ENCODE measurements at regions not wholly inside any gene's neighbourhood (a gene's known extent, or its start where the extent isn't known, plus 50 kb on each side); places are given as distances from the start of the nearest gene placed in this dataset.
"Not testable (repeated sequence)": the region's sequence is repeated elsewhere in the genome, so short reads cannot be mapped to it uniquely, and the experiment has no call there.

GRCh38 chr1:114262337-114262736 lies 108.7 kb upstream of the SYT6 start:
- DNase-seq (ENCODE audit: low read depth) = no peak

GRCh38 chr1:114260805-114261484 lies 107.3 kb upstream of the SYT6 start:
- DNase-seq (ENCODE audit: low read depth) = no peak

- no peak for DNase-seq (ENCODE audit: low read depth)
Observed at GRCh38 chr1:114259511-114260160, 106.0 kb upstream of the SYT6 start.

GRCh38 chr1:114258633-114259032 lies 105.0 kb upstream of the SYT6 start:
- DNase-seq (ENCODE audit: low read depth) = no peak

DNA sequence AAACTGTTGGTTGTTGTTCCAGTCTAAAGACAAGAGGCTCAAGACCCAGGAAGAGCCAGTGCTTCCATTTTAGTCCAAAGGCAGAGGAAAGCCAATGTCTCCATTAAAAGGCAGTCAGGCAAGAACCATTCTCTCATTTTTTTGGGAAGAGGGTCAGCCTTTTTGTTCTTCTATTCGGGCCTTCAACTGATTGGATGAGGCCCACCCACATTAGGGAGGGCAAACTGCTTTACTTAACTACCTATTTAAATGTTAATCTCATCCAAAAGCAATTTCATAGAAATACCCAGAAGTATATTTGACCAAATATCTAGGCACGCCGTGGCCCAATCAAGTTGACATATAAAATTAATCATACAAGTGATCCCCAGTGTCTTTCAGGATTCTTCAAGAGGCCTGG lies 104.4 kb upstream of the SYT6 start:
- no peak for DNase-seq (ENCODE audit: low read depth)

DNA sequence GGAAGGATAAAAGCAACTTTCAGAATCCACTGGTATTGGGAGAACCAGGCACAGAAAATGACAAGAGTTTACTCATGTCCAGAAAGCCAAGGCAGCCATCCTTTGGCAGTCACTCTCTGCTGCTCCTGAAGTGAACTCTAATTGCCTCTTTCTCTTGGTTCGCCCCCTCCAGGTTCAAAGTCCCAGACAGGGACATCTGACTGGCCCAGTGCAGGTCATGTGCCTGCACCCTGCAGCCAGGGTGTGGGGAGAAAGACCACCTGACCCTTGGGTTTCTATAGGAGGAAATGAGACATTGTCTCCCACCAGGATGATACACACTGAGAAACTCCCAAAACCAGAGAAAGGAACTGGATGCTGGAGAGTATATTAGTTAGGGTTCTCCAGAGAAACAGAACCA lies 103.9 kb upstream of the SYT6 start:
- DNase-seq (ENCODE audit: low read depth) = no peak

GRCh38 chr1:114253900-114254299 lies 100.2 kb upstream of the SYT6 start:
- DNase-seq (ENCODE audit: low read depth) = no peak

DNA sequence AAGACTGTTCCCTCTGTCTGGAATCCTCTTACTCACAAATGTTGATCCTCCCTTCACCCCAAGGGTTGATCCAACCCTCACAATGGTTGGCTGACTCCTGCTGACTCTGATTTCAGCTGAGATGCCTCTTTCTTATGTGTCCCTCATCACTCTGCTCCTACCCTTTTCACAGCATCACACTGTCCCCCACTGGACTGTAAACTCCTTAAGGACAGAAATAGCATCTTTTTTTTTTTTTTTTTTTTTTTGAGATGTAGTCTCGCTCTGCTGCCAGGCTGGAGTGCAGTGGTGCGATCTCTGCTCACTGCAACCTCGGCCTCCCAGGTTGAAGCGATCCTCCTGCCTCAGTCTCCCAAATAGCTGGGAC lies 97.9 kb upstream of the SYT6 start:
- no peak for DNase-seq (ENCODE audit: low read depth)

DNA sequence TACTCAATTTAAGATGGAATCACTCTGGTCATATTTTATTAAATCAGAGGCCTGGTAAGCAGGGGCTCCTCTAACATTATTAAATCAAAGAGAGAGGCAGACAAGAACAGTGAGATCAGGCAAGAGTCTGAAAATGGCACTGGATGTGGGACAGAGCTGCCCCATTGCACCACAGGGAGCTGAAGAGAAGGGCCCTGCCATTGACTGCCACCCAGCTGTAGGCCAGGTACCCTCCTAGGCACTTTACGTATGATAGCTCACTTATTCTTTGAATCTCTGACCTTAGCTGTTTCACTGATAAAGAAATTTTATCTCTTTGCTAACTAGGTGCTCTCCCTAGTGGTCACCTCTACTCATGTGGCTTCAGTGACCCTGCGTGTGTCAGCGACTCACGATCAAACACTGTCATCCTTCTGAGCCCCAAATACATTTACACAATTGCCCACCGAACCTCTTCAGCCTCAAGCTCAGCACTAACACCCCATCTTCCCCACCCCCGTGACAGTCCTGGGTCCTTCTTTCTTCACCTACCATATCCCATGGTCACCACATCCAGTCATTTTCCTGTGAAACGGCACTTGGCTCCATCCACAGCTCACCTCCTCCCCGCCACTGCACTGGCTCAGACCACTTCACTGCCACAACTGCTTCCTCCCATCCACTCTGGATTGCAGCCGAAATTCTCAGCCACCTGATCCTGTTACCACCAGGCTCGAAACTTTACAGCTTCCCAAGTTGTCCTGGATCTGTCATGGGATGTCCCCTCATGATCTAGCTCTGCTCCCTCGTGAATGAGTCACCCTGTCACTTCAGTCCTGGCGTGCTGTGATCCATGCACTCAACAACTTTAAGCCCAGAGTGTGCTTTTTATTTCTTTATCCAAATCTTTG lies 97.3 kb upstream of the SYT6 start:
- DNase-seq (ENCODE audit: low read depth) = no peak

DNA sequence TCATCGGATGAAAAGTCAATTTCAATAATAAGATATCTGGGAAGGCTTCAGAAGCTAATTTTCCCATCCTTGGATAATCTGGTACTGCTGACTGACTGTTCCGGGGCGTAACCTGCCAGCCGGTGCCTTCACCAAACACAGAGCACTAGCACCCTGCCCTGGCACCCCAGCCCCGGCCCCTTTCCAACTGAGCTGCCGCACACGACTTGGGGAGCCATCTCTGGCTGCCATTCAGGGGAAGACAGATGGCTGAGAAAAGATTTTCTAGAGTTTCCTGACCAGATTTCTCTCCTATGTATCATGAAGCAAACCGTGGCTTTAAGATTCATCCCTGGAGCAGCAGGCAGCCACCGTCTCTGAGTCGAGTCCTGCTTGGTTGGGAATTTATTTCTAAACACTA lies 96.0 kb upstream of the SYT6 start:
- no peak for DNase-seq (ENCODE audit: low read depth)

- no peak for DNase-seq (ENCODE audit: low read depth)
Observed at GRCh38 chr1:114248162-114248561, 94.5 kb upstream of the SYT6 start.

DNA sequence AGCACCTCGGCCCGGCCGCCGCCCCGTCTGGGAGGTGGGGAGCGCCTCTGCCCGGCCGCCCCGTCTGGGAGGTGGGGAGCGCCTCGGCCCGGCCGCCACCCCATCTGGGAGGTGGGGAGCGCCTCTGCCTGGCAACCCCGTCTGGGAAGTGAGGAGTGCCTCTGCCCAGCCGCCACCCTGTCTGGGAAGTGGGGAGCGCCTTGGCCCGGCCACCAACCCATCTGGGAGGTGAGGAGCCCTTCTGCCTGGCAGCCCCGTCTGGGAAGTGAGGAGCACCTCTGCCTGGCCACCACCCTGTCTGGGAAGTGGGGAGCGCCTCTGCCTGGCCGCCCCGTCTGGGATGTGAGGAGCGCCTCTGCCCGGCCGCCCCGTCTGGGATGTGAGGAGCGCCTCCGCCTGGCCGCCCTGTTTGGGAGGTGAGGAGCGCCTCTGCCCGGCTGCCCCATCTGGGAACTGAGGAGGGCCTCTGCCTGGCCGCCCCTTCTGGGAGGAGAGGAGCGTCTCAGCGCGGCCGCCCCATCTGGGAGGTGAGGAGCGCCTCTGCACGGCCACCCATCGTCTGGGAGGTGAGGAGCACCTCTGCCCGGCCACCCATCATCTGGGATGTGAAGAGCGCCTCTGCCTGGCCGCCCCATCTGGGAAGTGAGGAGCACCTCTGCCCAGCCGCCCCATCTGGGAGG lies 89.0 kb upstream of the SYT6 start:
- not testable (repeated sequence) for DNase-seq (ENCODE audit: low read depth)

DNA sequence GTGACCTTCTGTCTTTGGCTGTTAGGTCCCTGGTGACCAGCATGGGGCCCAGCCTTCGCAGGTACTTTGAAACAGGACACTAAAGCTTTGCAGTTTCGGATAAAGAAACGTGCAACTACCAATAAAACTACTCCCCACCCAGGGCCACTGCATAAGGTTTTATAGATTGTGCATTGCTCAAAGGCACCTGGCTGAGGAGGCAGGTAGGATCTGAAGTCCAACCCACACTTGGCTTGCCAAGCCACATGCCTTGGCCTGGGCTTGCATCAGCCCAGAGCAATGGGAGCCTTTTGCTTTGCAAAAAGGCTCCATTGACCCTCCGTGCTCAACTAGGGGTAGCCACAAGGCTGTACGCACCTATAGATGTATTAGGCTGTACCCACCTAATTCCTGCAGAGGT lies 84.4 kb upstream of the SYT6 start:
- DNase-seq (ENCODE audit: low read depth) = no peak

GRCh38 chr1:114236517-114236916 lies 82.8 kb upstream of the SYT6 start:
- no peak for DNase-seq (ENCODE audit: low read depth)

- no peak for DNase-seq (ENCODE audit: low read depth)
Observed at GRCh38 chr1:114235960-114236359, 82.3 kb upstream of the SYT6 start.

DNA sequence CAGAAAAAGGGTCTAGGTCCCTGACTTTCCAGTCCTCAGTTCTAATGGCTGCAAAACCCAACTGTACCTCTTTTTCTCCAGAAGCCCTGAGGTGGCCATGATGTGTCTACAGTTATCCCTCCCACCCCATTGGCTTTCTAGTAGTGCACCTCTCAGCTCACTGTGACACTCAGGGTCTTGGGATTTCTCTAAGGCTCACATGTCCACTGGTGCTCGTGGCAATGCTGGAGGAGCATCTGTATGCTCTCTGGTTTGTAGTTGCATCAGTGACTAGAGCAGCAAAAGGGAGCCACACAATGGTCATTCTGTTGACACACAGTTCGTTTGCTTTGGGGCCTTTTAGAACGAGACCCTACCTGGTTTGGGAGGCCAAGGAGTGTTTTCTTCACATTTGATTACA lies 81.6 kb upstream of the SYT6 start:
- no peak for DNase-seq (ENCODE audit: low read depth)

DNA sequence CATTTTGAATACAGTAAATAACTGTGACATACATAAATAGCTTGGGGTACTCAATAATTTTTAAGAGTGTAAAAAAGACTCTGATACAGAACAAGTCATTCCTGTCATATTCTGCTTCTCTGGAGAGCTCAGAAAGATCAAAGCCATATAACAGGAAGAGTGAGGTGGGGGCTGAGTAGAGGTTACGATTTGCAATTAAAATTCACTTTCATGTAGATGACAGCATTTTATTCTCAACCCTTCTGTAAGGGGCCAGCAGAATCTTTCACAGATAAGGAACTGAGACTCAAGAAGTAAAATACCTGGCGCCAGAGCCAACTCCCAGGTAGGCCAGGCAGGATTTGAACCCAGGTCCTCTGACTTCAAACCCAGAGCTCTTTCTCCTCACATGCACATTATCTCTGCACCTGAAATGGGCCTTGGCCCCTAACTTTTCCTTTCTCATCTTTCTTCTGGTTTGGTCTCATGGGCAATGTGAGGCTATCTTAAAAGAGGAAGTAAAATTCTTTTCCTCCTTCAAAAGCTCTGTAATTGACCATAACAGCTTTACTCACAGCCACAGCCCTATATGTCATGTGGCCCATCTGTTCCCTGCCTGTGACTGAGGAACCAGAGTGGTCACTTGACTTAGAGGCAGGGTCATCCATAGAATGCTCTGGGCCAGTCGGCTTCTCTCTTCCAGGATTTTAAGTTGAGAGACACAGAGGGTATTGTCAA lies 80.9 kb upstream of the SYT6 start:
- no peak for DNase-seq (ENCODE audit: low read depth)

- no peak for DNase-seq (ENCODE audit: low read depth)
Observed at GRCh38 chr1:114232691-114233090, 79.0 kb upstream of the SYT6 start.

DNA sequence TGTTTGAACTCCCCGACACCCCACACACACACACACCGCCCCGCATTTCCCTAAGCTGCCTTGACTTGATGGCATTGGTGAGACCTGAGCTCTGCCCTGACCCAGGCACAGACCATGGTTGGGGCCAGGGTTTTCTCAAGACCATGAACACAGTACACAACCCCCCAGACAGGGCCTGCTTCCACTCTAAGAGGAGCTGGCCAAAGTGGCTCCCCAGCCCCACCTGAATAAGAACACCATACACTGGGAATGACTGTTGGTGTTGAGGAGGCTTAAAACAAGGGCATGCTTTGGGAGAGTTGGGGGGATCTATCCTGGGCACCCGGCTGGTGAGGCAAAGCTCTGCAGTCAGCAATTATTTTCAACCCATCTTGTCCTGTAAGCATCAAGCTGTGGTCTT lies 77.6 kb upstream of the SYT6 start:
- no peak for DNase-seq (ENCODE audit: low read depth)

GRCh38 chr1:114229368-114229767 lies 75.7 kb upstream of the SYT6 start:
- no peak for DNase-seq (ENCODE audit: low read depth)

DNA sequence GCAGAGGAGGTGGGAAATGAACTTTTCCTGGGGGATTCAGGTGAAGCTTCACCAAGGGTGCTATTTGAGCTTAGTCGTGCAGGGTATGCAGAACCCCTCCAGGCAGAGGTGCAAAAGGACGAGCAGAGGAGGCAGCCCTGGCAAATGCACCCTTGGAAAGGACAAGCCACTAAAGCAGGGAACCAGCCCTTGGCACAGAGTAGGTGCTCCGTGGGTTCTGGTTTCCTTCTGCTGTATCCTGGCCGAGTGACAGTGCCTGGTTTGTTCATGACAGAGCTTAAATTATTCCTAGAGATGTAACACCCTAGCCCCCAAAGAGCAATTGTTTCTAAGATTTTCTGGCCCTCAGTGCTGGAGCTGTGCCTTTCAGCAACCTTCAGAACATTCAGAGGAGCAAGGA lies 73.4 kb upstream of the SYT6 start:
- DNase-seq (ENCODE audit: low read depth) = no peak
